IPS-18c (cell line): ENCODE measurements at regions not wholly inside any gene's neighbourhood (a gene's known extent, or its start where the extent isn't known, plus 50 kb on each side); places are given as distances from the start of the nearest gene placed in this dataset.

Experiments
- H3K4me3 ChIP-seq: 2 replicates; pipeline ENCODE4 v1.7.0; 2013; ENCODE audit warnings: low read depth, mild to moderate bottlenecking, low read length, moderate library complexity; ENCODE audit not compliant: insufficient read depth
- H3K9me3 ChIP-seq: one replicate; pipeline ENCODE4 v1.6.1; 2013; ENCODE audit warnings: mild to moderate bottlenecking, low read length, moderate library complexity; ENCODE audit not compliant: control insufficient read depth, insufficient read depth

DNA sequence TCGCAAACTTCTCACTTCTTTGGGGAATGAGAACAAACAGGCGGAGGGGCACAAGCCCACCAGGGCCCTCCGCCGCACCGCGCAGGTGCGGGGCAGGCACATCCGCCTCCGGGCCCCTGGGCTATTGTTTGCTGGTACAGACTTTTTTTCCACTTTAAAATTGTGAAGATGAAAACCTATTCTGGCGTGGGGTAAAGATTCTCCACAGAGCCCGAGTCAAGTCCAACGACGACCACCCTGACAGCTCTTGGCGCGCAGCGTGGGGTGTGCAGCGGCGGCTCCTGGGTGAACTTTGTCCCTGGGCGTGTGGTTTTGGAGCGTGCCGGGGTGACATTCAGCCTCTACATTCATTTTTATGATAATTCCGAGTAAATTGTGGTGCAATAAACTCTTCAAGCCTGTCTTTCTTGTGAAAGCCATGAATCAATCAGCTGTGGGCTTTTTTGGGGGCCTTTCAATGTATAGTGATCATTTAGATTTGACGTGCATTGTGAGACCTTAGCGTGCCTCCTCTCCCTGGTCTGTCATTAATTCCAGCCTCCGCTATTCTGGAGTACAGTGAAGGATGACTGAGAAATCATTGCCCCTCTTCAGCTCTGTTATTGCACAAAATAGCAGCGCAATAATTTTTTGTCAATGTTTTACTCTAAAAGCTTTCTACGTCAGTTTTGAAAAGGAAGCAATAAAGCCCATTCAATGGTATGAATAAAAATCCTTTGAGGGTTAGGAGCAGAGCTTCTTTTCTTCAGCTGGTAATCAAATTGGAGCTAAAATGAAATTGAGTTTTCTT, 90.0 kb downstream of the TEX29 start:
- no peak overlapping the region for H3K4me3 ChIP-seq

GRCh38 chr13:111411151-111411858, 90.9 kb downstream of the TEX29 start:
- H3K4me3 ChIP-seq: no peak overlapping the region
- no peaks in the 10 kb centered on the region for H3K9me3 ChIP-seq

More for the DNA sequence above, 90.0 kb downstream of the TEX29 start:
- no peaks in the 10 kb centered on the region for H3K9me3 ChIP-seq

- Histone ChIP-seq H3K4me3 (no peak overlapping the region), H3K9me3 (no peaks in the 10 kb centered on the region)
Measured at GRCh38 chr13:111411919-111412650, 91.6 kb downstream of the TEX29 start.

DNA sequence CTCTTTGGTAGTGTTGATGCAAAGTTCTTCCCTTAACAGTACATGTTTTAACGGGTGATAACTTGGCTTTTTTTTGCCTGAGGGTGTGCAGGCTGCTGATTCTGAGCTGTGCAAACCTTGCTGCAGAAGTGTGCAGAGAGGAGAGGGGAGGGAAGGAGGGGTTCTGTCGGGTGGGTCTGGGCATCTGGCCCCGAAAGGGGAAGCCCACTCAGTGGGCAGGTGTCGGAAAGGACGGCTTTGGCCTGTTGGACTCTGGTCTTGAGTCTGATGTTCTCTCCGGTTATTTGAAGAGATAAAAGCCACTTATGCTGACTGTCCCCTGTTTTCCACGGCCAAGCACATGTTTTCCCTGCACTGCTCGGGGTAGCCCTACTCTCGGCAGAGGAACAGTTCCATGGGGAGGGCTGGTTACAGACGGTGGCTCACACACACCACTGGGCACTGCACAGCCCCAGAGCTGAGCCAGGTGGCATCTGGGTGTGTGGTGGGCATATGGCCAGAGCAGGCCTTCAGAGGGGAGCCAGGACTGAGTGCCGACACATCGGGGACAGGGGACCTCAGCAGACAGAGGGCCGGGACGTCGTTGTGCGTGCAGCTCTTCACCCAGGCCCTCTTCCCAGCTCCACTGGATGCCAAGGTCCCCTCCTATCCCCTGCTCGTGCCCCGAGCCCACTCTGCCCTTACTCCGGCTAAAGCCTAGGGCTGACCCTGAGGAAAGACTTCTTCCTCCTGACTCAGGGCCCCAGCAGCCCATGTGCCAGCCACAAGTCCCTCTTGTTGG, 93.2 kb downstream of the TEX29 start:
- H3K4me3 ChIP-seq: no peak overlapping the region
- H3K9me3 ChIP-seq: no peaks in the 10 kb centered on the region

DNA sequence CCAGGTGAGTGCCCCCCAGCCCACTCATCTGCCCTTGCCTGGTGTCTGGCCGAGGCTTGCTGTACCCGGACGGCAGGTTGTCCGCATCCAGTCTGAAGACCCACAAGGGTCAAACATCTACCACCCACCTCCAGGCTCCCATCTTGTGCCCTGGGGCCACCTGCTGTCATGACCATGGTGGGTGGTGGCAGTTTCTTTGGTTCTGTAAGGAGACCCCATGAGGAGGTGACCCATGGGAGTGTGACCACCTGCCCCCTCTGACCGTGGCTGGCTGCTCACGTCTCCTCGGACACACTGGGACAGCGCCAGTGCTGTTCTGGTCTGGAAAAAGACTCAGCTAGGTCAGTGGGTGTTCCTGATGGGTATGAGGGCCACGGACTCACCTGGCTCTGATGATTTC, 93.9 kb downstream of the TEX29 start:
- H3K4me3 ChIP-seq: no peak overlapping the region
- H3K9me3 ChIP-seq: no peaks in the 10 kb centered on the region

DNA sequence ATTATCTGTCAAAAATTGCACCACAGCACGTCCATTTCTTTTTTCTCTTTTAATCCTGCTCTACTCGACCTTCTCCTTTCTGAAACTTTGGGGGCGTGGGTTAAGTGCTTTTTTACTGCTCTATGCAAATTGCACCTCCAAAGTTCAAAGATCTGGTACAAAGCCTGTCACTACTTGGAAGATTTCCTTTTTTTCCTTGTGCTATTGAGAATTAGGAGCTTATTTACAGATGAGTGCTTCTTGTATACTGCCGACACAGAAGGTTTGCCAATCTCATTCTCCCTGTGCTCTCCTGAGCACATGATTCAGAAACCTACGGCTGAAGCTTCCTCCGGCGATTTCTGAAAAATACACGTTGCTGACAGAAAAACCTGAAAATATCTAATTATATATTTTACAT, 94.8 kb downstream of the TEX29 start:
- no peaks in the 10 kb centered on the region for H3K9me3 ChIP-seq
- no peak overlapping the region for H3K4me3 ChIP-seq

GRCh38 chr13:111415765-111416164, 95.3 kb downstream of the TEX29 start:
- Histone ChIP-seq H3K4me3 (no peak overlapping the region), H3K9me3 (no peaks in the 10 kb centered on the region)

DNA sequence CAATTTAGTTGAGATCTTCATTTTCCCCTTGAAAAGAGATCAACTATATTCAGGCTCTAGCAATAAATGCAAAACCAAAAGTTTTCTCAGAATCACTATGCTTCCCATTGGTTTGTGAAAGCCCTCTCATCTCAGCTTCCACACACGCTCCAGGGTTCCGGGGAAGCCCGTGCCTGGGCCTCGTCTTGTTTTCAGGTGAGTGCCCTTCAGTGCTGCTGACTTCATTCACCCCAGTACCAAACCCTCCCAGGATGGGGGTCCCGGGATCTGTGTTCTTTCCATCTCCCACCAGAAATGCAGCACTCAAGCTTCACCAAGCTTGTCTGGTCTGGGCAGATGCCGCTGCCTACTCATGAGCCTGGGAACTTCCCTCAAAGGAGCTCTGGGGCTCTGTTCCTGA, 97.7 kb downstream of the TEX29 start:
- Histone ChIP-seq H3K9me3 (no peaks in the 10 kb centered on the region), H3K4me3 (no peak overlapping the region)

DNA sequence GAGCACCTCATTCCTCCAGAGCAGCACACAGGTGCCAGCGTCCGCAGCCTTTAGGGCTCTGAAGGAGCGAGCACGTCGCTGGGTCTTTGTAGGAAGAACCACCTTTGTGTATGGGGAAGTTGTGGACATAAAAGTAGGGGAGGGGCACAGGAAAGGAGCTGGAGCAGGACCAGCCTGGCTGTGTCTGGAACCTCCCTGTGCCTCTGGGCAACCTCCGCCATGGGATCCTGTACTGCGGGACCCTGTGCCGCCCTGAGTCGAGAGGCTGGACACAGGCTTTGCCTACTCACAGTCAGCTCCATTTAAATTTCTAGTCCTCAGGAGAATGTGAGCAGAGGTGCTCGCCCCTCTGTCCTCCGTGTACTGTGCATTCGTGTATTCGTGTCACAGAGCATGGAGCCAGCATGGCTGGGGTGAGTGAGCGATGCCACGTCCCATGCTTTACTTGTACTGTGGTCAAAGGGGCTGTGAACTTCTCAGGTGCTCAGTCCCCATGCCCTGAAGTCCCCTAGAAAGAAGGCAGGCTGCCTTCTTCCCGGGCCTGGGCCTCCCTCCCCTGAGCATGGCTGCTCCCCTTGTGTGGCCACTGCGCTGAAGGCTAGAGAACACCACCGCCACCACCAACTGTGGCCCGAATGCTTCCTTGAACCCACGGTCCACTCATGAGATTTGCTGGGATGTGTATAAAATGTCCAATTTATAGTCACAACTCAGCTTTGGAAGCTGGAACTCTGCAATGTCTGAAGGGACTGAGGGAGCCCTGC, 99.9 kb downstream of the TEX29 start:
- no peak overlapping the region for H3K4me3 ChIP-seq
- H3K9me3 ChIP-seq: no peaks in the 10 kb centered on the region

DNA sequence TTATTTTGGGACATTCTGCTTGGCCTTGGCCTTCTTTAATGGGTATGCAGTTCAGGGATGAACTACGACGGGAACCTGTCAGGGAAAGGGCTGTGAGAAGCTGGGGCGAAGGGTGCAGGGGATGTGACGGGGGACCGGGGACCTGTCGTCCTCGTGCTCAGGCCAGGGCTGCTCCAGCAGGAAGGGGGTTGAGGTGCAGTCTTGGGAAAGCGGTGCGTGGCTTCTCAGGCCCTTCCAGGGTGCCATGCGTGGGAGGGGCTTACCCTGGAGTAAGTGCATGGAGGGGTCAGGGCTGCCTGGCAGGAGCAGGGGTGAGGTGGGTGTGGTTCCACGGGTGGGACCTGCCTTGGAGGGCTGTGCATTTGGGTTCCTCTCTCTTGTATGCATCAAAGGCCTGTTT, 100.8 kb downstream of the TEX29 start:
- H3K9me3 ChIP-seq: no peaks in the 10 kb centered on the region
- no peak overlapping the region for H3K4me3 ChIP-seq

DNA sequence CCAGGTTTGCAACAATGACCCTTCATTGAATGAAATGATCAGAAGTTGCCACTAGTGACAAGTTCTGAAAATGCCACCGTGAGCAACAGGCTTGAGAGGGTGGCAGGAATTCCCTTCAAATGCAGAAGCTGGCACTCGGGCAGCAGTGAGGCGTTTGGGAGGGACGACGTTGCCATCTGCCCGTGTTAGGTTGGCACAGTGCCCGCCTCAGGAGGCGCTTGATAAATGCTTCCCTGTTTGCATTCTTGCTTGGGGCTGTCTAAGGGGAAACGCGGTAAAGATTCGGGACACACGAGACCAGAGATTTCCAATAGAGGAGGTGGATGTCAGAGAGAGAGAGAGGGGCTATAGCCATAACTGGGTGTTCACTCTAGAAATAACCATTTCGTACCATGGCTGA, 101.9 kb downstream of the TEX29 start:
- H3K4me3 ChIP-seq: no peak overlapping the region
- H3K9me3 ChIP-seq: no peaks in the 10 kb centered on the region

DNA sequence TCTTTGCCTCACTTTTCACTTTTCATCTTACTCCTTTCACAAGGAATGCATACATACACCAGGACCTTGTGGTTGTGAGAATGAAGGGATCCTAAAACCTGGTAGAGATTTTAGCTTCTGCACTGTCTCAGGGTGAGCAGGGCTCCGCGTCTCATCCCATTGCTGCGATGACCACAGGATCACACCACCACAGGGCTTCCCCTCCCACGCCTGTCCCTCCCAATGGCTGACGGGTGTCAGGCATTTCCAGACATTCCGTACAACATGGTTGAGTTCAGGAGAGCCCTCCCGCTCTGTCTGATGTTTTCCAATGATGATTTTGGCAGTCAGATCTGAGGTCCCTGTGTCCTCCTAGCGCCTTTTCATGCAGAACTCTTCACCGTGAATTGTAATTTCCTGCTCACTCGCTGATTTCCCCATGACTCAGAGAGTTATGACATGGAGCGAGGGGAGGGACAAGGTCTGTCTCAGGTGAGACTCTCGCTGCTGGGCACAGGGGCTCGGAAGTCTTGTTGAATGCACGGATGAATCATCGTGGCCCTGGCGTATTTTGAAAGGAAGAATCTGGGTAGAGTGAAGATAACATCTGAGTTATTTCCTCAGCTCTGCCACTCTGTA, 102.8 kb downstream of the TEX29 start:
- Histone ChIP-seq H3K4me3 (no peak overlapping the region), H3K9me3 (no peaks in the 10 kb centered on the region)

DNA sequence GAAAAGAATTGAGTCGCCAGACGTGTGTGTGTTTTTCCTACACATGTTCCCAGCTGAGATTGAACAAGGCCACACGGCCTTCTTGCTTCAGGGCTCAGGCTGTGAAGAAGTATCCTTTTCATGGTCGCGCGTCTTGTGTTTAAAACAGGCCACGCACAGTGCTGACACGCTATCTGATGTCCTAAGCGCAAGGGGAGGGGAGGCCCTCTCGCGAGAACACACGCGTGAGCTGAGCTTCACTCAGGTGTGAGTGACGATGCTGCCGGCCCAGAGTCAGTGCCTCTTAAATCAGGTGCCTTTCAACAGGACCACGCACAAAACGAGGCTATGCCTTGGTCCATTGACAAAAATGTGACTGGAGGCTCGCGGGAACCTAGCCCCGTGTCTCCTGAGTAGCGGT, 103.7 kb downstream of the TEX29 start:
- H3K9me3 ChIP-seq: no peaks in the 10 kb centered on the region

DNA sequence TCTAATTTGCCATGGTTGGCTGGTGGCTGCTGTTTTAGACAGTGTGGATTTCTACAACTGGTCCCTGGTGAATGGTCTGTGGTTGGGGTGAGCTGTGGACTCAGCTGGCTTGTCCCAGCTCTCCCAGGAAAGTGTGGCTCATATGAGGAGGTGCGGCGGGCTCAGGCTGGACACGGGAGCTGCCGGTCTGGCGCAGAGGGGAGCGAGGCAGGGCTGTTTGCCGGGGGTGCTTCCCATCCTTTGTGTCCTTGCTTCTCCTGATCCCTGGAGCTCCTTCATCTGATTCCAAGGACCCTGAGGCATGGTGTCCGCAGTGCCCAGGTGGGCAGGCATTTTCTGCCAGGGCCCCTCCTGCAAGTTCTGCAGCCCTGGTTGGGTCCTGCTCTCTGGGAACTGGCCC, 104.9 kb downstream of the TEX29 start:
- Histone ChIP-seq H3K9me3 (no peaks in the 10 kb centered on the region), H3K4me3 (no peak overlapping the region)

More for the DNA sequence above, 103.7 kb downstream of the TEX29 start:
- no peak overlapping the region for H3K4me3 ChIP-seq

- peak overlapping the region; percentile 59; the same call in 1 of the 2 replicates for H3K4me3 ChIP-seq
- H3K9me3 ChIP-seq: no peaks in the 10 kb centered on the region
Measured at GRCh38 chr13:111429064-111429558, 108.7 kb downstream of the TEX29 start.

DNA sequence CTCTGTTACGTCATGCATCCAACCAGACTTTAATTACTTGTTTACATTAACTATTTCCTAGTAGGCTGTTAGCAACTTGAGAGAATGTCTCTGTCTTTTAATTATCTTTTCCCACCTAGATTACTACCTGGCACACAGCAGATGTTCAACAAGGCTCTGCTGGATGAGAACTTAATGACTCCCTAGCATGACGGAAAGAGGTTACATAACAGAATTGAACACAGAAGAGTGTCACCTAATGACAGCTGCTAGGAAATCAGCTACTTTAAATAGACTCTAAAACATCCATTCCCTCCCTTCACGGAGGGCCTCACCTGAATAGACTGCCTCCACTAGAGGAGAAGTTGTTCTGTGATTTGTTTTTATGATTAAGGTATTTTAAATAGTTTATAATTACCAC, 110.8 kb downstream of the TEX29 start:
- no peak overlapping the region for H3K4me3 ChIP-seq
- no peaks in the 10 kb centered on the region for H3K9me3 ChIP-seq
